ENCODE measurements at regions not wholly inside any gene's neighbourhood (a gene's known extent, or its start where the extent isn't known, plus 50 kb on each side); places are given as distances from the start of the nearest gene placed in this dataset.
A peak's percentile ranks its signal among the peaks of the same experiment; 100 is the strongest.

DNA sequence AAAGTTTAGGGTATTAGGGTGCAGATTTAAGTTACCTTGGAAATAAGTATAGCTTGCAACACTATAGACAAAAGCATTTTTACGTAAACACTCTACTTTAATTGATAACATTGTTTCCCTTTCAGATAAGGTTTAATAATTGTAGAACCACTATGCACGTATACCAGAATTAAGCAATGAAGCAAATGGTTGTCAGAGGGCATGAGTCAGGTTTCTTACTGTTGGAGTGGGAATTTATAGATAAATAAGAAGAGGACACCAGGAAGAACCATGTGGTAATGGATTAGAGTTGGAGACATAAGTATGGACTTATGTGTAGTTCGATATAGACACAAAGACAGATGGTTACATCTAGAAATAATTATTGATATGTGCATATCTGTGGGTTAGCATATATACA lies 355.6 kb downstream of the ETV1 start:
- no peaks in the 10 kb centered on the region for H3K79me1 ChIP-seq (ENCODE audit: low read length)
- whole genome bisulfite sequencing (ENCODE audit: extremely low coverage, insufficient coverage, low lambda C conversion rate), result no CpG with 5 or more reads among the region's 3 CpGs
- H2BK120ac ChIP-seq (ENCODE audit: low read depth, low read length), result no peak overlapping the region
- H3K36me3 ChIP-seq (ENCODE audit: control insufficient read depth, insufficient read depth, low read length), result no peaks in the 10 kb centered on the region
- no peak overlapping the region for H3K9ac ChIP-seq (ENCODE audit: low read length)
- no peak overlapping the region for H3K4me2 ChIP-seq (ENCODE audit: low read length)
- no peak overlapping the region for H3K56ac ChIP-seq (ENCODE audit: low read length)
- no peak overlapping the region for H3K18ac ChIP-seq (ENCODE audit: low read length)
- H2BK15ac ChIP-seq (replicated peaks; ENCODE audit: low read depth), result no peak overlapping the region
- no peak overlapping the region for H4K5ac ChIP-seq (ENCODE audit: low read length)
- H3K23ac ChIP-seq (ENCODE audit: low read length), result no peak overlapping the region
- no peak overlapping the region for H4K8ac ChIP-seq (ENCODE audit: low read depth, low read length)
- no peak overlapping the region for H3K4me3 ChIP-seq (ENCODE audit: low read length)
- no peak overlapping the region for H2BK5ac ChIP-seq (ENCODE audit: low read length)
- H3K79me2 ChIP-seq (ENCODE audit: control insufficient read depth, insufficient read depth, low read length), result no peaks in the 10 kb centered on the region
- no peak overlapping the region for H2AK5ac ChIP-seq (ENCODE audit: low read length)
- no peaks in the 10 kb centered on the region for H3K4me1 ChIP-seq (ENCODE audit: control insufficient read depth, low read depth, low read length)
- no peak for DNase-seq
- H3K27ac ChIP-seq (ENCODE audit: low read depth, low read length), result no peak overlapping the region
- H3K27me3 ChIP-seq (ENCODE audit: insufficient read depth, low read length, poor library complexity), result no peaks in the 10 kb centered on the region
- no peak overlapping the region for H3K4ac ChIP-seq (ENCODE audit: low read depth, low read length)

DNA sequence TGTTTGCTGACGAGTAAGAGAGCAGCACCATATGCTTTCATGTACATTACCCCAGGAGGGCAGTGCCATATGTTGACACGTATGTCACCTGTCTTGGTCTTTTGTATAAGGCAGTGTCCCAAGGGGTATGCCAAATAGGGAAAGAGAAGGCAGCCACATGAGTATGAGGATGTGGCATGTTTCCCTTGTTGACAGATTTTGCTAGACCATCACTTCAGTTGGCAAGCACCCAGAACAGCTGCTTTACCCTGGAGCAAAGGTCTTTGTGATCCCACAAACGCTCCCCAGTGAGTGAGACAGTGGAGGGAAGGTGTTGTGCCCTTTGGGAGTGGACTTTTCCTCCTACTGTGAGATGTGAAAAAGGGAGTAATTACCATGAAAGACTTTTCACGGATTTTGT lies 350.1 kb downstream of the ETV1 start:
- no CpG with 5 or more reads among the region's 4 CpGs for WGBS (ENCODE audit: extremely low coverage, insufficient coverage, low lambda C conversion rate)
- no peak overlapping the region for H2BK15ac ChIP-seq (replicated peaks; ENCODE audit: low read depth)
- H3K18ac ChIP-seq (ENCODE audit: low read length), result no peak overlapping the region
- no peak overlapping the region for H3K23ac ChIP-seq (ENCODE audit: low read length)
- H3K9ac ChIP-seq (ENCODE audit: low read length), result no peak overlapping the region
- H3K27ac ChIP-seq (ENCODE audit: low read depth, low read length), result no peak overlapping the region
- H3K4me2 ChIP-seq (ENCODE audit: low read length), result no peak overlapping the region
- no peak overlapping the region for H2AK5ac ChIP-seq (ENCODE audit: low read length)
- no peaks in the 10 kb centered on the region for H3K79me2 ChIP-seq (ENCODE audit: control insufficient read depth, insufficient read depth, low read length)
- no peaks in the 10 kb centered on the region for H3K36me3 ChIP-seq (ENCODE audit: control insufficient read depth, insufficient read depth, low read length)
- H3K56ac ChIP-seq (ENCODE audit: low read length), result no peak overlapping the region
- no peak overlapping the region for H2BK120ac ChIP-seq (ENCODE audit: low read depth, low read length)
- H4K5ac ChIP-seq (ENCODE audit: low read length), result no peak overlapping the region
- no peak overlapping the region for H3K4ac ChIP-seq (ENCODE audit: low read depth, low read length)
- no peak overlapping the region for H4K8ac ChIP-seq (ENCODE audit: low read depth, low read length)
- H3K4me1 ChIP-seq (ENCODE audit: control insufficient read depth, low read depth, low read length), result no peaks in the 10 kb centered on the region
- H3K79me1 ChIP-seq (ENCODE audit: low read length), result no peaks in the 10 kb centered on the region
- H2BK5ac ChIP-seq (ENCODE audit: low read length), result no peak overlapping the region
- no peaks in the 10 kb centered on the region for H3K27me3 ChIP-seq (ENCODE audit: insufficient read depth, low read length, poor library complexity)
- DNase-seq, result no peak
- H3K4me3 ChIP-seq (ENCODE audit: low read length), result no peak overlapping the region

DNA sequence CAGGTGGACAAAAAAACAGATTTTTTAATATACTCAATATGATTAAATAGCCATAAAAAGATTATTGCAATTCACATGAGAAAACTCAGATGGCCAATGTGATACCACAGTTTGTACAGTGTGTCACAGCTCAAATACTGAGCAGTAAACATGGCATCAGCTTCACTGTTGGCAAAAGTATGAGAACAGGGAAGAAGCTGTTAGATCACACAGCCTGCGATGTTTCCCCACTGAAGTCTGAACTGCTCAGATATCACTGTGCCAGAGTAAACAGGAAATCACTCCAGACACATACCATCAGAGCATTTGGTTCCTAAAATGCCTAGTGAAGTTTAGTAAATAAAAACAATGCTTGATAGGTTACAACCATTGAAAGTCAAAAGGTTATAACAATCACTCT lies 347.8 kb downstream of the ETV1 start:
- Histone ChIP-seq H4K5ac (ENCODE audit: low read length) (no peak overlapping the region), H3K23ac (ENCODE audit: low read length) (no peak overlapping the region)

DNA sequence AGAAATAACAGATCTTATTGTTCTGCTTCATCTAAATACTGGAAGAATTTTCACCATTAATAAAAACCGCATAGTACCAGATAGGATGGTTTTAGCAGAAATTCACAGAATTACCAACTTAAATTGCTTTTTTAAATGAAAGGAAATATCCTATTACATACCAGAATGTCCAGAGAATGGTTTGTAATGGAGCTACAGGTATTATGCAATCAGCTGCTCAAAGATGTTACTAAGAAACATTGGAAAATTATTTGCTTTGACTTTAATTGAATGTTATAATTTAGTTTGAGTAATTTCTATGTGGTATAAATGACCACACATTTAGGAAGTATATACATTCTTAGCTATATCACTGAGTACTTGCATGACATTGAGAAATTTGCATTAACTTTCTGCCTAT lies 338.3 kb downstream of the ETV1 start:
- Histone ChIP-seq H2BK120ac (ENCODE audit: low read depth, low read length) (no peak overlapping the region), H3K27me3 (ENCODE audit: insufficient read depth, low read length, poor library complexity) (no peaks in the 10 kb centered on the region), H4K8ac (ENCODE audit: low read depth, low read length) (no peak overlapping the region), H2AK5ac (ENCODE audit: low read length) (no peak overlapping the region), H3K79me1 (ENCODE audit: low read length) (no peaks in the 10 kb centered on the region), H3K56ac (ENCODE audit: low read length) (no peak overlapping the region), H3K23ac (ENCODE audit: low read length) (no peak overlapping the region), H3K4me3 (ENCODE audit: low read length) (no peak overlapping the region), H2BK15ac (replicated peaks; ENCODE audit: low read depth) (no peak overlapping the region), H3K4me2 (ENCODE audit: low read length) (no peak overlapping the region), H2BK5ac (ENCODE audit: low read length) (no peak overlapping the region), H4K5ac (ENCODE audit: low read length) (no peak overlapping the region), H3K4ac (ENCODE audit: low read depth, low read length) (no peak overlapping the region), H3K79me2 (ENCODE audit: control insufficient read depth, insufficient read depth, low read length) (no peaks in the 10 kb centered on the region), H3K18ac (ENCODE audit: low read length) (no peak overlapping the region), H3K27ac (ENCODE audit: low read depth, low read length) (no peak overlapping the region), H3K9ac (ENCODE audit: low read length) (no peak overlapping the region), H3K4me1 (ENCODE audit: control insufficient read depth, low read depth, low read length) (no peaks in the 10 kb centered on the region), H3K36me3 (ENCODE audit: control insufficient read depth, insufficient read depth, low read length) (no peaks in the 10 kb centered on the region)
- no CpG with 5 or more reads among the region's 1 CpG for WGBS (ENCODE audit: extremely low coverage, insufficient coverage, low lambda C conversion rate)
- DNase-seq, result no peak

More for the DNA sequence above, 347.8 kb downstream of the ETV1 start:
- H3K36me3 ChIP-seq (ENCODE audit: control insufficient read depth, insufficient read depth, low read length), result no peaks in the 10 kb centered on the region
- H3K79me1 ChIP-seq (ENCODE audit: low read length), result no peaks in the 10 kb centered on the region
- H2BK5ac ChIP-seq (ENCODE audit: low read length), result no peak overlapping the region
- no peak overlapping the region for H3K4me2 ChIP-seq (ENCODE audit: low read length)
- no peak overlapping the region for H3K56ac ChIP-seq (ENCODE audit: low read length)
- H3K4ac ChIP-seq (ENCODE audit: low read depth, low read length), result no peak overlapping the region
- H2AK5ac ChIP-seq (ENCODE audit: low read length), result no peak overlapping the region
- H3K27me3 ChIP-seq (ENCODE audit: insufficient read depth, low read length, poor library complexity), result no peaks in the 10 kb centered on the region
- no peak overlapping the region for H3K4me3 ChIP-seq (ENCODE audit: low read length)
- no peaks in the 10 kb centered on the region for H3K79me2 ChIP-seq (ENCODE audit: control insufficient read depth, insufficient read depth, low read length)
- H3K18ac ChIP-seq (ENCODE audit: low read length), result no peak overlapping the region
- no peak overlapping the region for H4K8ac ChIP-seq (ENCODE audit: low read depth, low read length)
- no peak overlapping the region for H3K9ac ChIP-seq (ENCODE audit: low read length)
- no peak overlapping the region for H2BK15ac ChIP-seq (replicated peaks; ENCODE audit: low read depth)
- no peaks in the 10 kb centered on the region for H3K4me1 ChIP-seq (ENCODE audit: control insufficient read depth, low read depth, low read length)
- H3K27ac ChIP-seq (ENCODE audit: low read depth, low read length), result no peak overlapping the region
- no peak overlapping the region for H2BK120ac ChIP-seq (ENCODE audit: low read depth, low read length)
- WGBS (ENCODE audit: extremely low coverage, insufficient coverage, low lambda C conversion rate), result no CpG with 5 or more reads among the region's 1 CpG
- peak; percentile 31 for DNase-seq

DNA sequence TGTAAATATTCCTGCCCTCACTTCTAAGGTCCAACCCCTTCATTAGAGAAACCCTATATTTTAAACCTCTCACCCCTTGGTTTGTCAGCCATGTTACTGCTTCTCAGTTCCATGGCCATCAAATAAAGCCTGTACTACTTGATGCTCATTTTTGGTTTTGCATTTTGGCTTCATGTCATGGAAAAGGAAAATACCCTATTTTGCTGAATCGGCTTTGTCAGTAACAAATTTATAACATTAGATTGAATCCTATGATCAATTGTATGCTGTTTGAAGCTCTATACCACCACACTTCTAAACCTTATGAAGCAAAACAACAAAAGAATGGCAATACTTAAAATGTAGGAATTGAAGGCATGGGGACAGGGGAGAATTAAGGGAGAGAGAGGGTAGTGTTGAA lies 333.1 kb downstream of the ETV1 start:
- Histone ChIP-seq H4K5ac (ENCODE audit: low read length) (no peak overlapping the region), H3K27me3 (ENCODE audit: insufficient read depth, low read length, poor library complexity) (no peaks in the 10 kb centered on the region), H3K4me1 (ENCODE audit: control insufficient read depth, low read depth, low read length) (no peaks in the 10 kb centered on the region), H3K4me2 (ENCODE audit: low read length) (no peak overlapping the region), H3K56ac (ENCODE audit: low read length) (no peak overlapping the region), H3K23ac (ENCODE audit: low read length) (no peak overlapping the region), H3K36me3 (ENCODE audit: control insufficient read depth, insufficient read depth, low read length) (no peaks in the 10 kb centered on the region), H3K79me1 (ENCODE audit: low read length) (no peaks in the 10 kb centered on the region), H3K27ac (ENCODE audit: low read depth, low read length) (no peak overlapping the region), H2BK5ac (ENCODE audit: low read length) (no peak overlapping the region), H3K9ac (ENCODE audit: low read length) (no peak overlapping the region), H3K4ac (ENCODE audit: low read depth, low read length) (no peak overlapping the region), H3K18ac (ENCODE audit: low read length) (no peak overlapping the region), H2BK120ac (ENCODE audit: low read depth, low read length) (no peak overlapping the region), H2BK15ac (replicated peaks; ENCODE audit: low read depth) (no peak overlapping the region), H2AK5ac (ENCODE audit: low read length) (no peak overlapping the region), H3K4me3 (ENCODE audit: low read length) (no peak overlapping the region), H4K8ac (ENCODE audit: low read depth, low read length) (no peak overlapping the region), H3K79me2 (ENCODE audit: control insufficient read depth, insufficient read depth, low read length) (no peaks in the 10 kb centered on the region)
- no peak for DNase-seq
- no CpG with 5 or more reads among the region's 1 CpG for WGBS (ENCODE audit: extremely low coverage, insufficient coverage, low lambda C conversion rate)

DNA sequence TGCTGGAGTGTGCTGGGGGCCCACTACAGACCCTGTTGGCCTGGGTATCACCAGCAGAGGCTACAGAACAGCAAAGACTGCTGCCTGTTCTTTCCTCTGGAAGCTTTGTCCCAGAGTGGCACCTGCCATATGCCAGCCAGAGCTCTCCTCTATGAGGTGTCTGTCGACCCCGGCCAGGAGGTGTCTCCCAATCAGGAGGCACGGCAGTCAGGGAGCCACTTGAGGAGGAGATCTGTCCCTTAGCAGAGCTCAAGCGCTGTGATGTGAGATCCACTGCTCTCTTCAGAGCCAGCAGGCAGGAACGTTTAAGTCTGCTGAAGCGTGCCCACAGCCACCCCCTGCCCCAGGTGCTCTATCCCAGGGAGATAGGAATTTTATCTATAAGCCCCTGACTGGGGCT lies 316.2 kb downstream of the ETV1 start:
- Histone ChIP-seq H4K5ac (ENCODE audit: low read length) (no peak overlapping the region), H3K4ac (ENCODE audit: low read depth, low read length) (no peak overlapping the region), H3K4me3 (ENCODE audit: low read length) (no peak overlapping the region), H3K9ac (ENCODE audit: low read length) (no peak overlapping the region), H3K27me3 (ENCODE audit: insufficient read depth, low read length, poor library complexity) (no peaks in the 10 kb centered on the region), H3K23ac (ENCODE audit: low read length) (no peak overlapping the region), H3K56ac (ENCODE audit: low read length) (no peak overlapping the region), H3K79me1 (ENCODE audit: low read length) (no peaks in the 10 kb centered on the region), H3K79me2 (ENCODE audit: control insufficient read depth, insufficient read depth, low read length) (no peaks in the 10 kb centered on the region), H3K4me1 (ENCODE audit: control insufficient read depth, low read depth, low read length) (no peaks in the 10 kb centered on the region), H2BK5ac (ENCODE audit: low read length) (no peak overlapping the region), H3K36me3 (ENCODE audit: control insufficient read depth, insufficient read depth, low read length) (no peaks in the 10 kb centered on the region), H3K27ac (ENCODE audit: low read depth, low read length) (no peak overlapping the region), H2BK15ac (replicated peaks; ENCODE audit: low read depth) (no peak overlapping the region), H2BK120ac (ENCODE audit: low read depth, low read length) (no peak overlapping the region), H3K4me2 (ENCODE audit: low read length) (no peak overlapping the region), H3K18ac (ENCODE audit: low read length) (no peak overlapping the region), H2AK5ac (ENCODE audit: low read length) (no peak overlapping the region), H4K8ac (ENCODE audit: low read depth, low read length) (no peak overlapping the region)
- peak; percentile 0 for DNase-seq
- no CpG with 5 or more reads among the region's 6 CpGs for WGBS (ENCODE audit: extremely low coverage, insufficient coverage, low lambda C conversion rate)

Data from mesendoderm (in vitro differentiated cells).